Endothelial cell of umbilical vein (primary cell): ENCODE measurements at regions not wholly inside any gene's neighbourhood (a gene's known extent, or its start where the extent isn't known, plus 50 kb on each side); places are given as distances from the start of the nearest gene placed in this dataset.

Experiments used
- EZH2 ChIP-seq: IDR thresholded peaks from 2 replicates; pipeline ENCODE4 v1.6.1; 2012; ENCODE audit warnings: borderline replicate concordance, low read depth, mild to moderate bottlenecking, moderate library complexity, low read length, inconsistent platforms; ENCODE audit not compliant: severe bottlenecking
- POLR2A ChIP-seq: IDR thresholded peaks from 2 replicates; pipeline ENCODE4 v1.6.1; 2012; ENCODE audit warnings: low read depth, mild to moderate bottlenecking, control low read depth, low read length
- POLR2AphosphoS5 ChIP-seq: IDR thresholded peaks from 2 replicates; pipeline ENCODE4 v1.6.1; 2012; ENCODE audit warnings: low read depth, mild to moderate bottlenecking, control low read depth, low read length, moderate library complexity; ENCODE audit not compliant: insufficient read depth
- TF ChIP-seq, protein P1 (sequence below), 2 donors: IDR thresholded peaks; 1 replicate in 1 of 2; 2 replicates in 1 of 2; pipeline ENCODE4 v1.5.1; 2011; ENCODE audit warnings: low read length in 2 of 2, mild to moderate bottlenecking in 2 of 2, moderate library complexity in 2 of 2, control low read depth in 1 of 2, inconsistent platforms in 1 of 2, low read depth in 1 of 2; ENCODE audit not compliant: insufficient read depth in 1 of 2; ENCODE audit errors: extremely low read depth in 1 of 2
- TF ChIP-seq, protein P2 (sequence below): IDR thresholded peaks from 2 replicates; pipeline ENCODE4 v1.6.1; 2011; ENCODE audit not compliant: insufficient read depth, insufficient read length

DNA sequence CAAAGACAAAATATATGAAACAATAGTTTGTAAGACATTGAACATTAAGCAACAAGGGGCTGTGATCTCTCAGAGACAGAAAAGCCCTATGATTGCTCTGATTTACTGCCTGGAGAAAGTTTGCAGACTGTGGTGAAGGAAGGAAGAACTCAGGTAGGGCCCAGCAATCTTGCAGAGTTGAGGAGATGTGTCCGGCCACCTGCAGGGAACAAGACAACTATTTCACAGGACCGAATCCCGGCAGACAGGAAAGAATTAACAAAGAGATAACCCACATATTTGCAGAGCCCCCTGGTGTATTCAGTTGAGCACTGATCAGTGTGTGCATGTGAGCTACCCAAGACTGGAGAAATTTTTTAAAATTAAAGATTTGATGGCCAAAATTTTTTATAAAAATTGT lies 58.3 kb upstream of the FMN2 start:
- TF ChIP-seq, protein P1, sequence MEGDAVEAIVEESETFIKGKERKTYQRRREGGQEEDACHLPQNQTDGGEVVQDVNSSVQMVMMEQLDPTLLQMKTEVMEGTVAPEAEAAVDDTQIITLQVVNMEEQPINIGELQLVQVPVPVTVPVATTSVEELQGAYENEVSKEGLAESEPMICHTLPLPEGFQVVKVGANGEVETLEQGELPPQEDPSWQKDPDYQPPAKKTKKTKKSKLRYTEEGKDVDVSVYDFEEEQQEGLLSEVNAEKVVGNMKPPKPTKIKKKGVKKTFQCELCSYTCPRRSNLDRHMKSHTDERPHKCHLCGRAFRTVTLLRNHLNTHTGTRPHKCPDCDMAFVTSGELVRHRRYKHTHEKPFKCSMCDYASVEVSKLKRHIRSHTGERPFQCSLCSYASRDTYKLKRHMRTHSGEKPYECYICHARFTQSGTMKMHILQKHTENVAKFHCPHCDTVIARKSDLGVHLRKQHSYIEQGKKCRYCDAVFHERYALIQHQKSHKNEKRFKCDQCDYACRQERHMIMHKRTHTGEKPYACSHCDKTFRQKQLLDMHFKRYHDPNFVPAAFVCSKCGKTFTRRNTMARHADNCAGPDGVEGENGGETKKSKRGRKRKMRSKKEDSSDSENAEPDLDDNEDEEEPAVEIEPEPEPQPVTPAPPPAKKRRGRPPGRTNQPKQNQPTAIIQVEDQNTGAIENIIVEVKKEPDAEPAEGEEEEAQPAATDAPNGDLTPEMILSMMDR (IDR thresholded peaks at IDR 0.05; ENCODE audit: extremely low read depth in 1 of 2, insufficient read depth in 1 of 2, low read depth in 1 of 2, low read length in 2 of 2) = no peak
- no peak for TF ChIP-seq EZH2
- no peak for TF ChIP-seq POLR2A
- TF ChIP-seq, protein P2, sequence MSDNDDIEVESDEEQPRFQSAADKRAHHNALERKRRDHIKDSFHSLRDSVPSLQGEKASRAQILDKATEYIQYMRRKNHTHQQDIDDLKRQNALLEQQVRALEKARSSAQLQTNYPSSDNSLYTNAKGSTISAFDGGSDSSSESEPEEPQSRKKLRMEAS = no peak
- TF ChIP-seq POLR2AphosphoS5 = no peak
